ENCODE measurements at regions not wholly inside any gene's neighbourhood (a gene's known extent, or its start where the extent isn't known, plus 50 kb on each side); places are given as distances from the start of the nearest gene placed in this dataset.

- in situ Hi-C loops (cut with HindIII; ENCODE audit: low pct_ligation_motif_present, low pct_unique_long_range_greater_than_20kb, low sequenced_read_pairs) = no loop called here
- DNase-seq = no peak
Measured at GRCh38 chr2:126809340-126809739, 89.3 kb upstream of the TEX51 start.

GRCh38 chr2:126810001-126810400, 88.7 kb upstream of the TEX51 start:
- no peak for DNase-seq
- in situ Hi-C loops (cut with HindIII; ENCODE audit: low pct_ligation_motif_present, low pct_unique_long_range_greater_than_20kb, low sequenced_read_pairs) = no loop called here

GRCh38 chr2:126811101-126811500, 87.6 kb upstream of the TEX51 start:
- DNase-seq = no peak
- in situ Hi-C loops (cut with HindIII; ENCODE audit: low pct_ligation_motif_present, low pct_unique_long_range_greater_than_20kb, low sequenced_read_pairs) = no loop called here

- in situ Hi-C loops (cut with HindIII; ENCODE audit: low pct_ligation_motif_present, low pct_unique_long_range_greater_than_20kb, low sequenced_read_pairs) = no loop called here
- no peak for DNase-seq
Measured at GRCh38 chr2:126817172-126817571, 81.5 kb upstream of the TEX51 start.

GRCh38 chr2:126822115-126822514, 76.6 kb upstream of the TEX51 start:
- in situ Hi-C loops (cut with HindIII; ENCODE audit: low pct_ligation_motif_present, low pct_unique_long_range_greater_than_20kb, low sequenced_read_pairs) = no loop called here
- no peak for DNase-seq

GRCh38 chr2:126822921-126823320, 75.8 kb upstream of the TEX51 start:
- no peak for DNase-seq
- in situ Hi-C loops (cut with HindIII; ENCODE audit: low pct_ligation_motif_present, low pct_unique_long_range_greater_than_20kb, low sequenced_read_pairs) = no loop called here

- in situ Hi-C loops (cut with HindIII; ENCODE audit: low pct_ligation_motif_present, low pct_unique_long_range_greater_than_20kb, low sequenced_read_pairs) = no loop called here
- DNase-seq = no peak
Measured at GRCh38 chr2:126823951-126824350, 74.7 kb upstream of the TEX51 start.

GRCh38 chr2:126824663-126825062, 74.0 kb upstream of the TEX51 start:
- in situ Hi-C loops (cut with HindIII; ENCODE audit: low pct_ligation_motif_present, low pct_unique_long_range_greater_than_20kb, low sequenced_read_pairs) = no loop called here

GRCh38 chr2:126825316-126825715, 73.4 kb upstream of the TEX51 start:
- in situ Hi-C loops (cut with HindIII; ENCODE audit: low pct_ligation_motif_present, low pct_unique_long_range_greater_than_20kb, low sequenced_read_pairs) = no loop called here
- DNase-seq = no peak

More at GRCh38 chr2:126824663-126825062, 74.0 kb upstream of the TEX51 start:
- DNase-seq = no peak

GRCh38 chr2:126826491-126826890, 72.2 kb upstream of the TEX51 start:
- in situ Hi-C loops (cut with HindIII; ENCODE audit: low pct_ligation_motif_present, low pct_unique_long_range_greater_than_20kb, low sequenced_read_pairs) = no loop called here
- DNase-seq = no peak

- DNase-seq = no peak
- in situ Hi-C loops (cut with HindIII; ENCODE audit: low pct_ligation_motif_present, low pct_unique_long_range_greater_than_20kb, low sequenced_read_pairs) = no loop called here
Measured at GRCh38 chr2:126827371-126827770, 71.3 kb upstream of the TEX51 start.

GRCh38 chr2:126828051-126828450, 70.6 kb upstream of the TEX51 start:
- in situ Hi-C loops (cut with HindIII; ENCODE audit: low pct_ligation_motif_present, low pct_unique_long_range_greater_than_20kb, low sequenced_read_pairs) = no loop called here
- DNase-seq = no peak

GRCh38 chr2:126828491-126828890, 70.2 kb upstream of the TEX51 start:
- in situ Hi-C loops (cut with HindIII; ENCODE audit: low pct_ligation_motif_present, low pct_unique_long_range_greater_than_20kb, low sequenced_read_pairs) = no loop called here
- no peak for DNase-seq

GRCh38 chr2:126831234-126832005, 67.3 kb upstream of the TEX51 start:
- no peak for DNase-seq
- in situ Hi-C loops (cut with HindIII; ENCODE audit: low pct_ligation_motif_present, low pct_unique_long_range_greater_than_20kb, low sequenced_read_pairs) = no loop called here

- DNase-seq = no peak
- in situ Hi-C loops (cut with HindIII; ENCODE audit: low pct_ligation_motif_present, low pct_unique_long_range_greater_than_20kb, low sequenced_read_pairs) = no loop called here
Measured at GRCh38 chr2:126832014-126832413, 66.7 kb upstream of the TEX51 start.

GRCh38 chr2:126832757-126833156, 65.9 kb upstream of the TEX51 start:
- DNase-seq = no peak
- in situ Hi-C loops (cut with HindIII; ENCODE audit: low pct_ligation_motif_present, low pct_unique_long_range_greater_than_20kb, low sequenced_read_pairs) = no loop called here

- in situ Hi-C loops (cut with HindIII; ENCODE audit: low pct_ligation_motif_present, low pct_unique_long_range_greater_than_20kb, low sequenced_read_pairs) = no loop called here
- no peak for DNase-seq
Measured at GRCh38 chr2:126834006-126834659, 64.6 kb upstream of the TEX51 start.

GRCh38 chr2:126835261-126835660, 63.4 kb upstream of the TEX51 start:
- no peak for DNase-seq
- in situ Hi-C loops (cut with HindIII; ENCODE audit: low pct_ligation_motif_present, low pct_unique_long_range_greater_than_20kb, low sequenced_read_pairs) = no loop called here

GRCh38 chr2:126835831-126836230, 62.9 kb upstream of the TEX51 start:
- in situ Hi-C loops (cut with HindIII; ENCODE audit: low pct_ligation_motif_present, low pct_unique_long_range_greater_than_20kb, low sequenced_read_pairs) = no loop called here
- DNase-seq = no peak
